ENCODE measurements at regions not wholly inside any gene's neighbourhood (a gene's known extent, or its start where the extent isn't known, plus 50 kb on each side); places are given as distances from the start of the nearest gene placed in this dataset.

DNA sequence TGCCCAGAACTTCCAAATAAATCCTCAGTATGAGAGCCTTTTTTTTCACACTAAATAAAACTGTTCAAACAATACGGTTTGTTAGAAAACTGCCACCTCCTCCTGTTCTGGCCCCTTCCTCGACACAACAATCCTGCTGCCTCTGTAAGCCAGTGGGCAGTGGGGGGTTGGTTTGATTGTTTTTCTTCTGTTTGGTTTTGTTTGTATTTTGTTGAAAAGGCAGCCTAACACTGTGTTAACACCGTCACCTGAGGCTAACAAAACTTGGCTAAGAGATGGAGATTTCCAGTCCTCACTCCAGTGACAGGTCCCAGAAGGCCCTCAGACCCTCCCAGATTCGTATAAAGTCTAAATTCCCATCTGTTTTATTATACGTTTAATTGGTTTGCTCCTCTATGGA is 402.1 kb downstream of the ZNF521 start:
- peaks cover 0 to 8% of the 10 kb centered on the region in 2 donors for H3K27me3 Mint-ChIP-seq (ENCODE audit: low read depth in 2 of 2)
- H3K4me3 ChIP-seq (ENCODE audit: low read length), result no peak overlapping the region
- no peak overlapping the region for H3K4me3 Mint-ChIP-seq
- intact Hi-C loops (cut with micrococcal nuclease), result no loop called here
- no peak for ATAC-seq
- no peaks in the 10 kb centered on the region for H3K9me3 Mint-ChIP-seq
- no peaks in the 10 kb centered on the region for H3K27me3 ChIP-seq (ENCODE audit: control insufficient read depth, insufficient read depth, low read length)
- TF ChIP-seq, protein P1, sequence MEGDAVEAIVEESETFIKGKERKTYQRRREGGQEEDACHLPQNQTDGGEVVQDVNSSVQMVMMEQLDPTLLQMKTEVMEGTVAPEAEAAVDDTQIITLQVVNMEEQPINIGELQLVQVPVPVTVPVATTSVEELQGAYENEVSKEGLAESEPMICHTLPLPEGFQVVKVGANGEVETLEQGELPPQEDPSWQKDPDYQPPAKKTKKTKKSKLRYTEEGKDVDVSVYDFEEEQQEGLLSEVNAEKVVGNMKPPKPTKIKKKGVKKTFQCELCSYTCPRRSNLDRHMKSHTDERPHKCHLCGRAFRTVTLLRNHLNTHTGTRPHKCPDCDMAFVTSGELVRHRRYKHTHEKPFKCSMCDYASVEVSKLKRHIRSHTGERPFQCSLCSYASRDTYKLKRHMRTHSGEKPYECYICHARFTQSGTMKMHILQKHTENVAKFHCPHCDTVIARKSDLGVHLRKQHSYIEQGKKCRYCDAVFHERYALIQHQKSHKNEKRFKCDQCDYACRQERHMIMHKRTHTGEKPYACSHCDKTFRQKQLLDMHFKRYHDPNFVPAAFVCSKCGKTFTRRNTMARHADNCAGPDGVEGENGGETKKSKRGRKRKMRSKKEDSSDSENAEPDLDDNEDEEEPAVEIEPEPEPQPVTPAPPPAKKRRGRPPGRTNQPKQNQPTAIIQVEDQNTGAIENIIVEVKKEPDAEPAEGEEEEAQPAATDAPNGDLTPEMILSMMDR (IDR thresholded peaks at IDR 0.05), result no peak
- H3K36me3 Mint-ChIP-seq, result no peaks in the 10 kb centered on the region
- no peaks in the 10 kb centered on the region for H3K9me3 ChIP-seq (ENCODE audit: control insufficient read depth, insufficient read depth, low read length)
- no peak for DNase-seq
- no peaks in the 10 kb centered on the region for H3K4me1 ChIP-seq (ENCODE audit: control insufficient read depth, insufficient read depth, low read length)
- H3K27ac Mint-ChIP-seq, result no peak overlapping the region
- H3K27ac ChIP-seq (ENCODE audit: low read length), result no peak overlapping the region
- H3K36me3 ChIP-seq (ENCODE audit: control insufficient read depth, insufficient read depth, low read length), result no peaks in the 10 kb centered on the region
- no peaks in the 10 kb centered on the region for H3K4me1 Mint-ChIP-seq
- 88% methylated on average over 5 of the region's 5 CpGs for WGBS (ENCODE audit: insufficient coverage)

DNA sequence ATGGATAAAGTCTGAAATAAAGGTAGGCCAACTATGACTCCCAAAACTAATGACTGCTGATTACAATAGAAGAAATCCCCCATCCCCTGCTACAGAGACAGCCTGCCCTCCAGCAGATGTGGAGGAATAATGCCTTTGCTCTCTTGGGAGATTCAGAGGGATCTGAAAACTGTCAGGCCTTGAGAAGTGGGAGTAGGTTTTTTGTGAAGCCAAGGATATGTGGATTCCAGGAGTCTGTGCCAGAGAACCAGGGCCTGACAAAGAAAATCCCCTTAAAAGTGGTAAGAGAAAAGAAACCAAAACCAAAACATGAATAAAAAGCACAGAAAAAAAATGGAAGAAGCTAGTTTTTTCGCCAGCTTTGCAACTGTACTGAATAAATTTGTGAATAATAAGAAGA is 397.6 kb downstream of the ZNF521 start:
- 83% methylated on average over 1 of the region's 1 CpG for WGBS (ENCODE audit: insufficient coverage)
- no peaks in the 10 kb centered on the region for H3K4me1 Mint-ChIP-seq
- TF ChIP-seq, protein P1 (IDR thresholded peaks at IDR 0.05), result no peak
- Histone ChIP-seq H3K4me1 (ENCODE audit: control insufficient read depth, insufficient read depth, low read length) (no peaks in the 10 kb centered on the region), H3K9me3 (ENCODE audit: control insufficient read depth, insufficient read depth, low read length) (no peaks in the 10 kb centered on the region), H3K27me3 (ENCODE audit: control insufficient read depth, insufficient read depth, low read length) (no peaks in the 10 kb centered on the region), H3K4me3 (ENCODE audit: low read length) (no peak overlapping the region), H3K27ac (ENCODE audit: low read length) (no peak overlapping the region), H3K36me3 (ENCODE audit: control insufficient read depth, insufficient read depth, low read length) (no peaks in the 10 kb centered on the region)
- no peaks in the 10 kb centered on the region for H3K9me3 Mint-ChIP-seq
- H3K36me3 Mint-ChIP-seq, result no peaks in the 10 kb centered on the region
- intact Hi-C loops (cut with micrococcal nuclease), result no loop called here
- ATAC-seq, result no peak
- no peak overlapping the region for H3K4me3 Mint-ChIP-seq
- H3K27me3 Mint-ChIP-seq (ENCODE audit: low read depth in 2 of 2), result peaks cover 0 to 8% of the 10 kb centered on the region in 2 donors
- no peak for DNase-seq
- no peak overlapping the region for H3K27ac Mint-ChIP-seq

DNA sequence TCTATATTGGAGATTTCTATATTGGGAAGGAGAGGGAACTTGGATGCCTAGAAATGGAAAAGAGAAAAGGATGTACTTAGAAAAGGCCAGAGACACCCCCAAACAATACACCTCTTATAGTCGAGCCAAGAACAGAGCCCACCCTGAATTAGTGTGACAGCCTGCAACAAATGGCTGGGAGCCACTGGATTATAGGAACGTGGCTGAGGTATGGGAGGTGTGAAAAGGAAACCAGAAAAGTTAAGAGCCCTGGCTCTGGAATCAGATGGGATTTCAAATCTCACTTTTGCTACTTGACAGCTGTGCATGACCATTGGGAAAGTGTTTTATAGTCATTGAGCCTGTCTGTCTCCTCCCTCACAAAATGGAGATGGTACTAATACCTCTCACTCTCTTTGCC is 394.0 kb downstream of the ZNF521 start:
- no peak for ATAC-seq
- DNase-seq, result no peak
- Histone ChIP-seq H3K4me1 (ENCODE audit: control insufficient read depth, insufficient read depth, low read length) (no peaks in the 10 kb centered on the region), H3K4me3 (ENCODE audit: low read length) (no peak overlapping the region), H3K9me3 (ENCODE audit: control insufficient read depth, insufficient read depth, low read length) (no peaks in the 10 kb centered on the region), H3K27ac (ENCODE audit: low read length) (no peak overlapping the region), H3K36me3 (ENCODE audit: control insufficient read depth, insufficient read depth, low read length) (no peaks in the 10 kb centered on the region), H3K27me3 (ENCODE audit: control insufficient read depth, insufficient read depth, low read length) (no peaks in the 10 kb centered on the region)
- H3K27ac Mint-ChIP-seq, result no peak overlapping the region
- peaks cover 0 to 11% of the 10 kb centered on the region in 2 donors for H3K27me3 Mint-ChIP-seq (ENCODE audit: low read depth in 2 of 2)
- TF ChIP-seq, protein P1 (IDR thresholded peaks at IDR 0.05), result no peak
- no peak overlapping the region for H3K4me3 Mint-ChIP-seq
- no peaks in the 10 kb centered on the region for H3K36me3 Mint-ChIP-seq
- intact Hi-C loops (cut with micrococcal nuclease), result no loop called here
- no peaks in the 10 kb centered on the region for H3K9me3 Mint-ChIP-seq
- H3K4me1 Mint-ChIP-seq, result no peaks in the 10 kb centered on the region
- 50% methylated on average over 1 of the region's 2 CpGs for WGBS (ENCODE audit: insufficient coverage)

DNA sequence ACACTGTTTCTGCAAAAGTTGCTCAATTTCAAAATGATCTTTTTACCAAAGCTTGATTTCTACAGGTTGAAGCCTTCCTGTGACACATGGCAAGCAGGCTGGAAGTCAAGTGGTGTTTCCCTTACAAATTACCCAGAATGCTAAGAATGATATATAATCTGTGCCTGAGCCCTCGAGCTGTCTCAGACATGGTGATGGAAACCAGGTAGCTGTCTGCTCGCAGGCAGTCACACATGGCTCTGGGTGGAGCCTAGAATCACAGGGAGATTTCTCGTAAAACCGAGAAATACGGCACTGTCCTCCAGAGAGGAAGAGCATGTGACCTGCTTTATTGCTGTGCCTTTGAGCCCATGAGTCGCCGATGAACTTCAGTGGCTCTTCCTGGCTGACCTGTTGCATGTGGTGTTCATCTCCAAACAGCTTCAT is 392.9 kb downstream of the ZNF521 start:
- Histone ChIP-seq H3K4me3 (ENCODE audit: low read length) (no peak overlapping the region), H3K9me3 (ENCODE audit: control insufficient read depth, insufficient read depth, low read length) (no peaks in the 10 kb centered on the region), H3K27me3 (ENCODE audit: control insufficient read depth, insufficient read depth, low read length) (no peaks in the 10 kb centered on the region), H3K27ac (ENCODE audit: low read length) (no peak overlapping the region), H3K4me1 (ENCODE audit: control insufficient read depth, insufficient read depth, low read length) (no peaks in the 10 kb centered on the region), H3K36me3 (ENCODE audit: control insufficient read depth, insufficient read depth, low read length) (no peaks in the 10 kb centered on the region)
- ATAC-seq, result no peak
- Mint-ChIP-seq H3K27me3 (ENCODE audit: low read depth in 2 of 2) (peaks cover 0 to 11% of the 10 kb centered on the region in 2 donors), H3K36me3 (no peaks in the 10 kb centered on the region), H3K4me3 (no peak overlapping the region), H3K27ac (no peak overlapping the region), H3K9me3 (no peaks in the 10 kb centered on the region), H3K4me1 (no peaks in the 10 kb centered on the region)
- TF ChIP-seq, protein P1 (IDR thresholded peaks at IDR 0.05), result no peak
- WGBS (ENCODE audit: insufficient coverage), result 87% methylated on average over 7 of the region's 7 CpGs
- intact Hi-C loops (cut with micrococcal nuclease), result no loop called here
- DNase-seq, result no peak
